22Rv1 (cell line): ENCODE measurements at regions not wholly inside any gene's neighbourhood (a gene's known extent, or its start where the extent isn't known, plus 50 kb on each side); places are given as distances from the start of the nearest gene placed in this dataset.

Source experiments
- ZFX ChIP-seq: fragments of 450-650 bp; IDR thresholded peaks from 2 replicates; pipeline ENCODE4 v1.6.1; 2017; ENCODE audit warnings: antibody characterized with exemption, borderline replicate concordance
- TF ChIP-seq, protein P1 (sequence below): fragments of 450-650 bp; IDR thresholded peaks from 2 replicates; pipeline ENCODE4 v1.5.1; 2017; ENCODE audit warnings: mild to moderate bottlenecking

DNA sequence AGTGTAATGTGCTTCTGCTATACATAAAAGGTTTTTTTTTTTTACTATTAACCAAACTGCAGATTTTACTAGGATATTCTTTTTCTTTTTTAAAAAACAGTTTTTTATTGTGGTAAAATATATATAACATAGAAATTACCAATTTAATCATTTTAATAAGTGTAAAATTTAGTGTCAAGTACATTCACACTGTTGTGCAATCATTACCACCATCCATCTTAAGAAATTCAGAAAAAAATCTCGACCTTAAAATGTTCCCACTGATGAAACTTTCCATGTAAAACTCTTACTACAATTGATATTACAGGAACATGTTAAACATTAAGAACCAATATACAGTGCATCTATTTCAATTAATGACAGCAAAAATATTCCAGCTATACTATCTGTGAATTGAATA, 244.8 kb upstream of the FAT3 start:
- TF ChIP-seq, protein P1, sequence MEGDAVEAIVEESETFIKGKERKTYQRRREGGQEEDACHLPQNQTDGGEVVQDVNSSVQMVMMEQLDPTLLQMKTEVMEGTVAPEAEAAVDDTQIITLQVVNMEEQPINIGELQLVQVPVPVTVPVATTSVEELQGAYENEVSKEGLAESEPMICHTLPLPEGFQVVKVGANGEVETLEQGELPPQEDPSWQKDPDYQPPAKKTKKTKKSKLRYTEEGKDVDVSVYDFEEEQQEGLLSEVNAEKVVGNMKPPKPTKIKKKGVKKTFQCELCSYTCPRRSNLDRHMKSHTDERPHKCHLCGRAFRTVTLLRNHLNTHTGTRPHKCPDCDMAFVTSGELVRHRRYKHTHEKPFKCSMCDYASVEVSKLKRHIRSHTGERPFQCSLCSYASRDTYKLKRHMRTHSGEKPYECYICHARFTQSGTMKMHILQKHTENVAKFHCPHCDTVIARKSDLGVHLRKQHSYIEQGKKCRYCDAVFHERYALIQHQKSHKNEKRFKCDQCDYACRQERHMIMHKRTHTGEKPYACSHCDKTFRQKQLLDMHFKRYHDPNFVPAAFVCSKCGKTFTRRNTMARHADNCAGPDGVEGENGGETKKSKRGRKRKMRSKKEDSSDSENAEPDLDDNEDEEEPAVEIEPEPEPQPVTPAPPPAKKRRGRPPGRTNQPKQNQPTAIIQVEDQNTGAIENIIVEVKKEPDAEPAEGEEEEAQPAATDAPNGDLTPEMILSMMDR = no peak
- no peak for TF ChIP-seq ZFX
